BE2C (cell line): ENCODE measurements at regions not wholly inside any gene's neighbourhood (a gene's known extent, or its start where the extent isn't known, plus 50 kb on each side); places are given as distances from the start of the nearest gene placed in this dataset.

ENCODE experiments used
- DNase-seq: peaks from one replicate; pipeline ENCODE4 v3.0.0-alpha.2; 2020
- H3K27me3 ChIP-seq: fragments of 250-450 bp; sonication (Bioruptor Pico); 2 replicates; pipeline ENCODE4 v1.5.1; 2020; ENCODE audit warnings: mild to moderate bottlenecking
- H3K36me3 ChIP-seq: fragments of 250-450 bp; sonication (Bioruptor Pico); 2 replicates; pipeline ENCODE4 v1.5.1; 2020; ENCODE audit warnings: mild to moderate bottlenecking
- H3K4me1 ChIP-seq: fragments of 250-450 bp; sonication (Bioruptor Pico); 2 replicates; pipeline ENCODE4 v1.5.1; 2020
- H3K4me3 ChIP-seq: 2 replicates; pipeline ENCODE4 v1.5.1; 2011; ENCODE audit warnings: low read depth, low read length
- H3K9me3 ChIP-seq: fragments of 250-450 bp; sonication (Bioruptor Pico); 2 replicates; pipeline ENCODE4 v1.5.1; 2020
- CTCF ChIP-seq: IDR thresholded peaks from 2 replicates; pipeline ENCODE4 v1.5.1; 2012; ENCODE audit warnings: mild to moderate bottlenecking, low read depth, low read length

- Histone ChIP-seq H3K27me3 (no peaks in the 10 kb centered on the region), H3K9me3 (no peaks in the 10 kb centered on the region), H3K36me3 (no peaks in the 10 kb centered on the region), H3K4me3 (no peak overlapping the region), H3K4me1 (no peaks in the 10 kb centered on the region)
- TF ChIP-seq CTCF, result no peak
- DNase-seq, result no peak
Observed at GRCh38 chr3:82764521-82764920, 1003.1 kb upstream of the GBE1 start.

GRCh38 chr3:82761858-82762257, 1000.4 kb upstream of the GBE1 start:
- TF ChIP-seq CTCF, result no peak
- H3K4me3 ChIP-seq, result no peak overlapping the region
- no peaks in the 10 kb centered on the region for H3K27me3 ChIP-seq
- H3K36me3 ChIP-seq, result no peaks in the 10 kb centered on the region
- no peaks in the 10 kb centered on the region for H3K9me3 ChIP-seq
- H3K4me1 ChIP-seq, result no peaks in the 10 kb centered on the region
- DNase-seq, result no peak

GRCh38 chr3:82745544-82745943, 984.1 kb upstream of the GBE1 start:
- Histone ChIP-seq H3K4me1 (peaks cover 2% of the 10 kb centered on the region; the same call in 1 of the 2 replicates), H3K27me3 (no peaks in the 10 kb centered on the region), H3K9me3 (no peaks in the 10 kb centered on the region), H3K4me3 (no peak overlapping the region), H3K36me3 (no peaks in the 10 kb centered on the region)
- no peak for TF ChIP-seq CTCF
- no peak for DNase-seq

- DNase-seq, result no peak
- no peaks in the 10 kb centered on the region for H3K9me3 ChIP-seq
- H3K36me3 ChIP-seq, result no peaks in the 10 kb centered on the region
- H3K4me3 ChIP-seq, result no peak overlapping the region
- no peak for TF ChIP-seq CTCF
- peaks cover 5% of the 10 kb centered on the region; the same call in 1 of the 2 replicates for H3K4me1 ChIP-seq
- H3K27me3 ChIP-seq, result no peaks in the 10 kb centered on the region
Observed at GRCh38 chr3:82743196-82743595, 981.8 kb upstream of the GBE1 start.

GRCh38 chr3:82741346-82741745, 979.9 kb upstream of the GBE1 start:
- peaks cover 5% of the 10 kb centered on the region; the same call in 1 of the 2 replicates for H3K4me1 ChIP-seq
- H3K4me3 ChIP-seq, result no peak overlapping the region
- no peak for TF ChIP-seq CTCF
- no peak for DNase-seq
- no peaks in the 10 kb centered on the region for H3K36me3 ChIP-seq
- no peaks in the 10 kb centered on the region for H3K9me3 ChIP-seq
- no peaks in the 10 kb centered on the region for H3K27me3 ChIP-seq

GRCh38 chr3:82739390-82739789, 977.9 kb upstream of the GBE1 start:
- Histone ChIP-seq H3K4me1 (peaks cover 5% of the 10 kb centered on the region; the same call in 1 of the 2 replicates), H3K27me3 (no peaks in the 10 kb centered on the region), H3K9me3 (no peaks in the 10 kb centered on the region), H3K36me3 (no peaks in the 10 kb centered on the region), H3K4me3 (no peak overlapping the region)
- DNase-seq, result no peak
- no peak for TF ChIP-seq CTCF
